ENCODE measurements at regions not wholly inside any gene's neighbourhood (a gene's known extent, or its start where the extent isn't known, plus 50 kb on each side); places are given as distances from the start of the nearest gene placed in this dataset.

GRCh38 chr17:72424505-72425117, 303.8 kb downstream of the SOX9 start:
- Mint-ChIP-seq H3K27me3 (peaks cover 2% of the 10 kb centered on the region), H3K27ac (no peak overlapping the region), H3K9me3 (no peaks in the 10 kb centered on the region), H3K4me1 (ENCODE audit: low read depth) (peaks cover 19% of the 10 kb centered on the region), H3K4me3 (no peak overlapping the region), H3K36me3 (ENCODE audit: low read depth) (no peaks in the 10 kb centered on the region)
- intact Hi-C loops (cut with micrococcal nuclease): no loop called here
- DNase-seq (no peak), ATAC-seq (no peak)
- TF ChIP-seq, protein P1, sequence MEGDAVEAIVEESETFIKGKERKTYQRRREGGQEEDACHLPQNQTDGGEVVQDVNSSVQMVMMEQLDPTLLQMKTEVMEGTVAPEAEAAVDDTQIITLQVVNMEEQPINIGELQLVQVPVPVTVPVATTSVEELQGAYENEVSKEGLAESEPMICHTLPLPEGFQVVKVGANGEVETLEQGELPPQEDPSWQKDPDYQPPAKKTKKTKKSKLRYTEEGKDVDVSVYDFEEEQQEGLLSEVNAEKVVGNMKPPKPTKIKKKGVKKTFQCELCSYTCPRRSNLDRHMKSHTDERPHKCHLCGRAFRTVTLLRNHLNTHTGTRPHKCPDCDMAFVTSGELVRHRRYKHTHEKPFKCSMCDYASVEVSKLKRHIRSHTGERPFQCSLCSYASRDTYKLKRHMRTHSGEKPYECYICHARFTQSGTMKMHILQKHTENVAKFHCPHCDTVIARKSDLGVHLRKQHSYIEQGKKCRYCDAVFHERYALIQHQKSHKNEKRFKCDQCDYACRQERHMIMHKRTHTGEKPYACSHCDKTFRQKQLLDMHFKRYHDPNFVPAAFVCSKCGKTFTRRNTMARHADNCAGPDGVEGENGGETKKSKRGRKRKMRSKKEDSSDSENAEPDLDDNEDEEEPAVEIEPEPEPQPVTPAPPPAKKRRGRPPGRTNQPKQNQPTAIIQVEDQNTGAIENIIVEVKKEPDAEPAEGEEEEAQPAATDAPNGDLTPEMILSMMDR (IDR thresholded peaks at IDR 0.05): no peak
- ChIA-PET POLR2A (interaction anchor here (0.6 kb wide), 1 partner anchor 379 kb away, joined by 4 read pairs; no protein-coding TSS in a partner anchor), CTCF (no interaction called here)

DNA sequence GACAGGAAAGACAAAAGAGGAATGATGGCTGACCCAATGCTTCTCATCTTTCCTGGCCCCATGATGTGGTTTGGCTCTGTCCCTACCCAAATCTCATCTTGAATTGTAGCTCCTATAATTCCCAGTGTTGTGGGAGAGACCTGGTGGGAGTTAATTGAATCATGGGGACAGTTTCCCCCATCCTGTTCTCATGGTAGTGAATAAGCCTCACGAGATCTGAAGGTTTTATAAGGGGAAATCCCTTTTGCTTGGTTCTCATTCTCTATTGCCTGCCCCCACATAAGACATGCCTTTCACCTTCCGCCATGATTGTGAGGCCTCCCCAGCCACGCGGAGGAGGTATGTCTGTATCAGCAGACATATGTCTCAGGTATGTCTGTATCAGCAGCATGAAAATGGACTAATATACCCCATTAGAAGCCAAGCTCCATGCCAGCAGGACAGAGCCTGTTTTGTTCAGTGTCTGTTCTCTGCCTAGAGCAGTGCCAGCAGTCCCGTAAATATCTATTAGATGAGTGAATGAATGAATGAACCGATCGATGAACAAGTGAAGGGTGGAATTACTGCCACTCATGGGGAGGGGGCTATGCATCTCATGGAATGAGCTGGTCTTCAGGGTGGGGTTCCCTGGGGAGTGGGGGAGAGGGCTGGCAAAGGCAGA, 304.4 kb downstream of the SOX9 start:
- no peaks in the 10 kb centered on the region for H3K9me3 Mint-ChIP-seq
- CTCF ChIA-PET: no interaction called here
- H3K4me1 Mint-ChIP-seq (ENCODE audit: low read depth): peaks cover 19% of the 10 kb centered on the region
- DNase-seq: peak; percentile 10
- no peaks in the 10 kb centered on the region for H3K36me3 Mint-ChIP-seq (ENCODE audit: low read depth)
- no peak overlapping the region for H3K27ac Mint-ChIP-seq
- POLR2A ChIA-PET: interaction anchor here (0.6 kb wide), 1 partner anchor 379 kb away, joined by 4 read pairs; no protein-coding TSS in a partner anchor
- TF ChIP-seq, protein P1 (IDR thresholded peaks at IDR 0.05): no peak
- peaks cover 2% of the 10 kb centered on the region for H3K27me3 Mint-ChIP-seq
- no peak for ATAC-seq
- no peak overlapping the region for H3K4me3 Mint-ChIP-seq
- intact Hi-C loops (cut with micrococcal nuclease): no loop called here

- H3K9me3 Mint-ChIP-seq: no peaks in the 10 kb centered on the region
- H3K27me3 Mint-ChIP-seq: peaks cover 2% of the 10 kb centered on the region
- H3K27ac Mint-ChIP-seq: no peak overlapping the region
- DNase-seq: no peak
- H3K4me3 Mint-ChIP-seq: no peak overlapping the region
- TF ChIP-seq, protein P1 (IDR thresholded peaks at IDR 0.05): no peak
- peaks cover 19% of the 10 kb centered on the region for H3K4me1 Mint-ChIP-seq (ENCODE audit: low read depth)
- CTCF ChIA-PET: no interaction called here
- ATAC-seq: no peak
- POLR2A ChIA-PET: no interaction called here
- intact Hi-C loops (cut with micrococcal nuclease): no loop called here
- no peaks in the 10 kb centered on the region for H3K36me3 Mint-ChIP-seq (ENCODE audit: low read depth)
Observed at GRCh38 chr17:72425794-72426168, 305.0 kb downstream of the SOX9 start.

DNA sequence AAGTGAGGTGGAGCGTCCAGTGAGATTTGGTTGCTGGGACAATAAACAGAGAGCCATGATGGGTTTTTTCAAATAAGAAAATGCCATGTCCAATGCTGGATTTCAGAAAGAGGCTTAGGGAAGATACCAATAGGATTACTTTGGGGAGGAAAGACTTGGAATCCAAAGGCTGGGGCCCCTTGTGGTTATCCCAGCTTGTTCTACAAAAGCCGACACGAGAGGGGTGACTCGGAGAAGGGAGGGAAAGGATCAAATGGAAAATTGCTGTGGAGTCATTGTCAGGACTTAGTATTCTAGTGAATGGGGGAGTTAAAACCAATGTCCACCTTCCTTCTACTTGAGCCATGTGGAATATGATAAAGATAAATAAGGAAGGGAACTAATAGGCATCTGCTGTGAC, 305.5 kb downstream of the SOX9 start:
- Mint-ChIP-seq H3K36me3 (ENCODE audit: low read depth) (no peaks in the 10 kb centered on the region), H3K4me3 (no peak overlapping the region), H3K4me1 (ENCODE audit: low read depth) (peaks cover 18% of the 10 kb centered on the region), H3K27ac (no peak overlapping the region), H3K27me3 (peaks cover 2% of the 10 kb centered on the region), H3K9me3 (no peaks in the 10 kb centered on the region)
- no peak for DNase-seq
- no peak for ATAC-seq
- CTCF ChIA-PET: no interaction called here
- TF ChIP-seq, protein P1 (IDR thresholded peaks at IDR 0.05): no peak
- intact Hi-C loops (cut with micrococcal nuclease): no loop called here
- POLR2A ChIA-PET: no interaction called here

GRCh38 chr17:72426948-72427760, 306.3 kb downstream of the SOX9 start:
- Mint-ChIP-seq H3K27me3 (peaks cover 2% of the 10 kb centered on the region), H3K27ac (no peak overlapping the region), H3K4me1 (ENCODE audit: low read depth) (peaks cover 10% of the 10 kb centered on the region), H3K9me3 (no peaks in the 10 kb centered on the region), H3K36me3 (ENCODE audit: low read depth) (no peaks in the 10 kb centered on the region), H3K4me3 (no peak overlapping the region)
- DNase-seq (no peak), ATAC-seq (no peak)
- intact Hi-C loops (cut with micrococcal nuclease): no loop called here
- TF ChIP-seq, protein P1 (IDR thresholded peaks at IDR 0.05): no peak
- CTCF ChIA-PET: no interaction called here
- POLR2A ChIA-PET: no interaction called here

Measured in activated CD8-positive, alpha-beta T cell treated with anti-CD3 and anti-CD28 coated beads for 36 hours (primary cell).